OCI-LY3 (cell line): ENCODE measurements at regions not wholly inside any gene's neighbourhood (a gene's known extent, or its start where the extent isn't known, plus 50 kb on each side); places are given as distances from the start of the nearest gene placed in this dataset.
"Not testable (repeated sequence)": the region's sequence is repeated elsewhere in the genome, so short reads cannot be mapped to it uniquely, and the experiment has no call there.

ENCODE experiments used
- CTCF ChIP-seq: fragments of 200-600, 300-600 bp; sonication (generic); IDR thresholded peaks from 2 replicates; pipeline ENCODE4 v1.5.1; 2014; ENCODE audit warnings: antibody characterized with exemption, low read length, low read depth
- EZH2phosphoT487 ChIP-seq: fragments of 200-600 bp; shearing (Covaris generic); IDR thresholded peaks from 2 replicates; pipeline ENCODE4 v1.6.1; 2018; ENCODE audit warnings: antibody characterized with exemption, mixed run types, low read depth

GRCh38 chr2:8348911-8349310 lies 332.9 kb upstream of the ID2 start:
- not testable (repeated sequence) for TF ChIP-seq CTCF, EZH2phosphoT487
